ENCODE measurements at regions not wholly inside any gene's neighbourhood (a gene's known extent, or its start where the extent isn't known, plus 50 kb on each side); places are given as distances from the start of the nearest gene placed in this dataset.

DNA sequence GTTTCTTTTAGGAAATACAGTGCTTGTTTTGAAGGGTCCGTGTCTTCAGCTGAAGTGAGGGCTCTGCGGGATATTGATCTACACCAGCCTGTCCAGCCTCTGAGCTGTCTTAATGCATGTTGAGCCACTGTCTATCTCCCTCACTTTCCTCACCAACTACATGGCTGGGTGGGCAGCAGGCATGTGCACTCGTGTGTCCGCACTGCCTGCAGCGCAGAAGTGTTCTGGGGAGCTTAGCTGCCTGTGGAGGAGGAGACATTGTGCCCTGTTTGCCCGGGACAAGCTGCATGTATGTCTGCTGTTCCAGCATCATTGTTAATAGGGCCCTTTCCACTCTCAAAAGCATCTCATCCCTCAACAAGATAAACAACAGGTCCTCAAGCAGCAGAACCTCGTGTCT is 133.1 kb upstream of the EEPD1 start:
- H3K4me1 ChIP-seq = no peaks in the 10 kb centered on the region

DNA sequence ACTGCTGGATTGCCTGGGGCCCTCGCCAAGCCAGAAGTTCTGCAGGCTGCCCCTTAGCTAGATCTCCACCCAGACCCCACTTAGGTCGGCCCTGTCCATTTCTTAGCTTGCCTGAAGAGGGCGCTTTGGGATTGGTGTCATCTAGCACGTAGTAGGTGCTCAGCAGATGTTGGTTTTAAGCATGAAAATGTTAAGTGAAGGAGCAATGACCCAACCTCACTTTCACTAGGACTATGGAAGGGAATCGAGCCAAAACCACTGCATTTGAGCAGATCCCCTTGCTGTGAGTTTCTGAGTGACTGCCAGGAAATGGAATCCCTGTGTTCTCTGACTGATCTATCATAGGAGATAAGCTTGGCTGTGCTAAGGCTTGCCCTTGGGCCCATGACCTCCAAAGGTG is 131.7 kb upstream of the EEPD1 start:
- H3K4me3 ChIP-seq = no peak overlapping the region
- H3K9me3 ChIP-seq (replicated peaks) = no peaks in the 10 kb centered on the region
- DNase-seq = peak in 1 of 2 experiments; percentile 11
- H3K27ac ChIP-seq = no peak overlapping the region
- no peaks in the 10 kb centered on the region for H3K4me1 ChIP-seq
- no peaks in the 10 kb centered on the region for H3K36me3 ChIP-seq
- peaks cover 20% of the 10 kb centered on the region for H3K27me3 ChIP-seq

More for the DNA sequence above, 133.1 kb upstream of the EEPD1 start:
- H3K36me3 ChIP-seq = no peaks in the 10 kb centered on the region
- DNase-seq = no peak
- peaks cover 11% of the 10 kb centered on the region; the same call in 1 of the 2 replicates for H3K27me3 ChIP-seq
- no peaks in the 10 kb centered on the region for H3K9me3 ChIP-seq (replicated peaks)
- H3K4me3 ChIP-seq = no peak overlapping the region
- no peak overlapping the region for H3K27ac ChIP-seq

DNA sequence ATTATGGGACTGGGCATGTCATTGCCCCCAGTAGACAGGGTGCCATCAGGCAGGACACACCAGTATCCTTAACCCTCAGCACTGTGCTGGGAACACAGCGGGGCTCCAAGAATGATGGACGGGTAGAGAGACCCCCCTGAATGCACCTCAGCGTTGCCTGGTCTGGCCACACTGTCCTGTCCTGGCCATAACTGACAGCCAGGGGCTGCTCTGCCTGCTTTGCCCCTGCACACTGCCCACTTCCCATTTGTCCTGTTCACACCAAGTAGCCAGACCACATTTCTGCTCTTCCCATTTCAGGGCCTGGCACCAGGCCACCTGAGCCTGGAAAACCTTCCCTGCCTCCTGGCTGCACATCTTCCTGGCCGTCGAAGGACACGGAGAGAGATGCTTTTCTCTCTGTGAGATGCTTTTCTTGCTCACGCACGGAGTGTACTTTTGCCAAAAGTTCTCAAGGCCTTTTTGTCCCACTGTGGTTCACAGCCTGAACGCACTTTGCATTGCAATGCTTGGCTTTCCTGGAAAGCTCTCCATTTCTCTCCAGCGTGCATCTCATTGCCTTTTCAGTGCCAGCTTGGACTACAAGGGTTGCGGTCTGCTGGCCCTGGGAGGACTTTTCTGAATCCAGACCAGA is 131.0 kb upstream of the EEPD1 start:
- no peak for DNase-seq
- Histone ChIP-seq H3K9me3 (replicated peaks) (no peaks in the 10 kb centered on the region), H3K36me3 (no peaks in the 10 kb centered on the region)

DNA sequence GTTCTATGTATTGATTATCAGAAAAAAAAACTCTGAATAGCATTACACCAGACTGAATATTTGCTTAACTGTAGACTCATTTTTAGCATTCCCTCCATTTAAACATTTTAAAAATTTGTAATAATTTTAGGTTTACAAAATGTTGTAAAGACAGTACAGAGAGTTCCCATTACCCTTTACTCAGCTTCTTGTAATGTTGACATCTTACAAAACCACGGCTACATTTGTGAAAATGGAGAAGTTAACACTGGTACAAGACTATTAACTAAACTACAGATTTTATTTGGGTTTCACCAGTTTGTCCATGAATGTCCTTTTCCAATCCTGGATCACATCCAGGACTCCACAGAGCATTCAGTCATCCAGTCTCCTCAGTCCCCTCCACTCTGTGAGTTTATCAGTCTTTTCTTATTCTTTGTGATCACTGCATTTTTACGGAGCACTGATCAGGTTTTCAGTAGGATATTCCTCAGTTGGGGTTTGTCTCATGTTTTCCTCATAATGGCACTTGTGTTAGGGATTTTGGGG is 130.0 kb upstream of the EEPD1 start:
- H3K27me3 ChIP-seq = peaks cover 20% of the 10 kb centered on the region
- H3K4me3 ChIP-seq = no peak overlapping the region
- no peaks in the 10 kb centered on the region for H3K36me3 ChIP-seq
- H3K27ac ChIP-seq = no peak overlapping the region
- DNase-seq = no peak
- no peaks in the 10 kb centered on the region for H3K9me3 ChIP-seq (replicated peaks)
- H3K4me1 ChIP-seq = no peaks in the 10 kb centered on the region

More for the DNA sequence above, 131.0 kb upstream of the EEPD1 start:
- Histone ChIP-seq H3K4me3 (no peak overlapping the region), H3K4me1 (no peaks in the 10 kb centered on the region), H3K27me3 (peaks cover 20% of the 10 kb centered on the region), H3K27ac (no peak overlapping the region)

DNA sequence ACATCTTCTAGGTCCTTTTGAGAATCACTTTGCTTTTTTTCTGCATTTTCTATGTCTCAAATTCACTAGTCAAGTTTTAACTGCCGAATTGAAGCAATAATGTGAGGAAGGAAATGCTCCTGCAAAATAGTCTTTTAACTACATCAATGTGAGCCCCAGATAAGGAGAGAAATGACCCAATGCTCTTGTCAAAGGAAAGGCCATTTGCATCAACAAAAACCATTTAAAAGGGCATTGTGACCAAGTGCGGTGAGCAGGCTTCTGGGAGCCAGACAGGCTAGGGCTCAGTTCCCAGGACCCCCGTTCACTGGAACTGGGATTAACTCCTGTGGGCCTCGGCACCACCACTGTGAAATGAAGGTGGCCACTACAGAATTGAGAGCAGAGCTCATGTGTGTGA is 127.9 kb upstream of the EEPD1 start:
- peaks cover 13% of the 10 kb centered on the region for H3K27me3 ChIP-seq
- H3K9me3 ChIP-seq (replicated peaks) = no peaks in the 10 kb centered on the region
- no peak for DNase-seq
- H3K36me3 ChIP-seq = no peaks in the 10 kb centered on the region
- H3K4me1 ChIP-seq = no peaks in the 10 kb centered on the region
- H3K4me3 ChIP-seq = no peak overlapping the region
- H3K27ac ChIP-seq = no peak overlapping the region

GRCh38 chr7:36029311-36029710 is 123.7 kb upstream of the EEPD1 start:
- H3K4me3 ChIP-seq = no peak overlapping the region
- H3K4me1 ChIP-seq = no peaks in the 10 kb centered on the region
- no peaks in the 10 kb centered on the region for H3K36me3 ChIP-seq
- no peak overlapping the region for H3K27ac ChIP-seq
- no peaks in the 10 kb centered on the region for H3K9me3 ChIP-seq (replicated peaks)
- peaks cover 12% of the 10 kb centered on the region; the same call in 1 of the 2 replicates for H3K27me3 ChIP-seq
- no peak for DNase-seq

DNA sequence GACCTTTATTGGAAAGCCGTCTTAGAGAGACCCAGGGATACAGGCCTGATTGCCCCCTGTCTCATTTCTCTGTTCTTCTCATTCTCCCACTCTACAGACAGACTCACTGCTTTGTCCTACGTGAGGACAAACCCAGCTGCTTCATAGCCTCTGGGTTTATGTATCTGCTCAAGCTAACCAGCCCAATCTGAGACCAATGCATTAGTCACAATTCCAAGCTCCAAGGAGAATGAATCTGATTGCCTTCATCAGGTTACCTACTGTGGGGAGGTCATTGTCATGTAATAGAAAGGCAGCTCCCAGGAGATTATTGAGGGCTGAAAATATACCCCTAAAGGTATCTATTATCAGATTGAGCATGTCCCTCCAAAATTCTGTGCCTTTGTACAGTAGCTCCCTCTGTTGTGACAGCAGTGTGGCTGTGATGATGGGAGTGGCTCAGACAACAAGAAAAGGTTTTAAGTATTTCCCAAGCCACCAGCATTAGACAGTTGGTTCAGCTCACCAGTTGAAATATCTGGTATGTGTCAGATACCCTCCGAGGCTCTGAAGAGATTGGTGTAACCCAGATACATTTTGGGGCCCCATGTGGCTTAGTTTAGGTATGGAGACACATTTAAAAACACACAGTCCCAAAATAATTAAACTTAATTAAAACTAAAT is 123.1 kb upstream of the EEPD1 start:
- H3K36me3 ChIP-seq = no peaks in the 10 kb centered on the region
- H3K4me1 ChIP-seq = no peaks in the 10 kb centered on the region
- H3K27me3 ChIP-seq = peaks cover 12% of the 10 kb centered on the region; the same call in 1 of the 2 replicates
- no peak for DNase-seq
- no peaks in the 10 kb centered on the region for H3K9me3 ChIP-seq (replicated peaks)
- no peak overlapping the region for H3K27ac ChIP-seq
- H3K4me3 ChIP-seq = no peak overlapping the region

DNA sequence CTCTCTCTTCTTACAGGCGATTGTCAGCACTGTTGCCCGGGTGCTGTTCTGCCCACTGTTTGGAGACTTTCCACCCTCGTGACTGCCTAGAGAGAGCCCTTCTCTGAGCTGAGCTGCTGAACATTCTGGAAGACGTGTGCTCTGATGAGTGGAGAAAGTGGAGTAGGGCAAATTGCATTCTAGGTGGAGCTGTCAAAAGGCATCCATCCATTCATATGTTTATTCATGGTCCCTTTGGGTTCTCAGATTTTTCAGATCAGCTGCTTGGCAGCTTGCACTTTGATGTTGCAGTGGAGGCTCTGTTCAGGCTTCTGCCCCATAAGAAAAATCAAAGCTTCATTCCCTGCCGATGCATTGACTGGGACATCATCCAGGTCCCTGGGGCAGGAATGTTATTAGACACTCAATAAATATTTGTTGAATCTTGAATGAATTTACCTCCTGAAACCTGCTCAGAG is 120.7 kb upstream of the EEPD1 start:
- Histone ChIP-seq H3K9me3 (replicated peaks) (no peaks in the 10 kb centered on the region), H3K27me3 (peaks cover 12% of the 10 kb centered on the region; the same call in 1 of the 2 replicates), H3K27ac (no peak overlapping the region), H3K4me1 (no peaks in the 10 kb centered on the region; the same call in 1 of the 2 replicates), H3K36me3 (no peaks in the 10 kb centered on the region), H3K4me3 (no peak overlapping the region)
- no peak for DNase-seq

- Histone ChIP-seq H3K4me3 (no peak overlapping the region), H3K4me1 (no peaks in the 10 kb centered on the region; the same call in 1 of the 2 replicates), H3K9me3 (replicated peaks) (no peaks in the 10 kb centered on the region), H3K27ac (no peak overlapping the region), H3K36me3 (no peaks in the 10 kb centered on the region), H3K27me3 (peaks cover 12% of the 10 kb centered on the region; the same call in 1 of the 2 replicates)
- no peak for DNase-seq
These were observed 119.0 kb upstream of the EEPD1 start for GRCh38 chr7:36034020-36034419.

- H3K27ac ChIP-seq = no peak overlapping the region
- H3K36me3 ChIP-seq = no peaks in the 10 kb centered on the region
- H3K27me3 ChIP-seq = peaks cover 12% of the 10 kb centered on the region; the same call in 1 of the 2 replicates
- no peak for DNase-seq
- no peaks in the 10 kb centered on the region; the same call in 1 of the 2 replicates for H3K4me1 ChIP-seq
- no peak overlapping the region for H3K4me3 ChIP-seq
- H3K9me3 ChIP-seq (replicated peaks) = no peaks in the 10 kb centered on the region
These were observed 117.9 kb upstream of the EEPD1 start for GRCh38 chr7:36035186-36035585.

- Histone ChIP-seq H3K4me3 (no peak overlapping the region), H3K36me3 (no peaks in the 10 kb centered on the region), H3K27ac (no peak overlapping the region), H3K9me3 (replicated peaks) (no peaks in the 10 kb centered on the region), H3K27me3 (peaks cover 12% of the 10 kb centered on the region; the same call in 1 of the 2 replicates), H3K4me1 (no peaks in the 10 kb centered on the region; the same call in 1 of the 2 replicates)
- no peak for DNase-seq
These were observed 116.5 kb upstream of the EEPD1 start for GRCh38 chr7:36036590-36036989.

DNA sequence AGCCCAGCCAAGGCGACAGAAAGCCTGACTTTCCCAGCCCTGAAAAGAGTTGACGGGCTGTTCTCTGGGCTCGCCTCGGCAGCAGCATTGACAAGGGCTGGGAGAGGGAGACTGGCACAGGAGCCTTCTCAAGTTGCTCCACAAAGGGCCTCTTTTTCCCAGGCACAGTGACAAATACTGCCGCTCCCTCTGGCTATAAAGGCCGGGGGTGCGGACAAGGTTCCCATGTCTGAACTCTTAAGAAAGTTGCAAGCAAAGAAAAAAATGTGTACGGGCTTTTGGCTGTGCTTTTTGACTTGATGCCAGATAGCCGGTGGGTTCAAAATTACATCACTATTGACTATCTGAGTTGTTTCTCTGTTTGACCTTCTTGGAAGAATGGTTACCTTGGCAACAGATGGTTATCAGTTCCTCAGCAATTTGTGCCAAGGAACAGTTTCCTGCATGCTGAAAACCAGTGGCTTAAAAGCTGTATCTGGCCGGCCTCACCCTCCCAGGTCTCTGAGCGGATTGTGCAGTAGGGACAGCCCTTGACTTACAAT is 115.9 kb upstream of the EEPD1 start:
- Histone ChIP-seq H3K36me3 (no peaks in the 10 kb centered on the region), H3K27ac (no peak overlapping the region), H3K4me1 (no peaks in the 10 kb centered on the region; the same call in 1 of the 2 replicates), H3K4me3 (no peak overlapping the region), H3K9me3 (replicated peaks) (no peaks in the 10 kb centered on the region), H3K27me3 (peaks cover 10% of the 10 kb centered on the region; the same call in 1 of the 2 replicates)
- DNase-seq = no peak

DNA sequence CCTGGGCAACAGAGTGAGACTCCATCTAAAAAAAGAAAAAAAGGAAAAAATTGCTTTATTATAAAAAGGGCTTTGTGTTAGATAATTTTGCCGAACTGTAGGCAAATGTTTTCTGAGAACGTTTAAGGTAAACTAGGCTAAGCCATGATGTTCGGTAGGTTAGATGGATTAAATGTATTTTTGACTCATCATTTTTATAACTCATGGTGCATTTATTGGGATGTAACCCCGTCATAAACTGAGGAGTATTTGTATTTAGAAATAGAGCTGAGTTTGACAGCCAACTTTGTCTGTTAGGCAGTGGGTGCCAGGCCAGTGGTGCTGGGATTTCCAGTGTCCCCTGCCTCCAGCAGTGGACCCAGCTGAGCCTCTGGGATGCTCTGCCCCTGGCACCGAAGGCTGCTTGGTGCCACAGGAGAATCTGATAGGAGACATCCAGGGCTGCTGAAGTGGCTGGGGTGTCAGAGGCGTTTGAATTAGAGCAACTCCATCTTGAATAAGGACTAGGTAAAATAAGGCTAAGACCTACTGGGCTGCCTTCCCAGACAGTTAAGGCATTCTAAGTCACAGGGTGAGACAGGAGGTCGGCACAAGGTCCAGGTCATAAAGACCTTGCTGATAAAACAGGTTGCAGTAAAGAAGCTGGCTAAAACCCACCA is 114.9 kb upstream of the EEPD1 start:
- DNase-seq = no peak
- H3K27me3 ChIP-seq = peaks cover 10% of the 10 kb centered on the region; the same call in 1 of the 2 replicates
- no peak overlapping the region for H3K27ac ChIP-seq
- H3K4me1 ChIP-seq = no peaks in the 10 kb centered on the region; the same call in 1 of the 2 replicates
- no peaks in the 10 kb centered on the region for H3K9me3 ChIP-seq (replicated peaks)
- H3K36me3 ChIP-seq = no peaks in the 10 kb centered on the region
- no peak overlapping the region for H3K4me3 ChIP-seq

- no peak for DNase-seq
- H3K27me3 ChIP-seq = peaks cover 17% of the 10 kb centered on the region; the same call in 1 of the 2 replicates
- no peaks in the 10 kb centered on the region; the same call in 1 of the 2 replicates for H3K4me1 ChIP-seq
- no peak overlapping the region for H3K27ac ChIP-seq
- H3K36me3 ChIP-seq = no peaks in the 10 kb centered on the region
- no peaks in the 10 kb centered on the region for H3K9me3 ChIP-seq (replicated peaks)
- H3K4me3 ChIP-seq = no peak overlapping the region
These were observed 113.8 kb upstream of the EEPD1 start for GRCh38 chr7:36039243-36039642.

Data from SJCRH30 (cell line).